Esophagus squamous epithelium (tissue), 4 donors: ENCODE measurements at regions not wholly inside any gene's neighbourhood (a gene's known extent, or its start where the extent isn't known, plus 50 kb on each side); places are given as distances from the start of the nearest gene placed in this dataset.

Source experiments
- POLR2A ChIP-seq, 4 donors: fragments of 450-650 bp; IDR thresholded peaks; one replicate each; pipeline ENCODE4 v1.6.1; 2017; ENCODE audit warnings: antibody characterized with exemption in 4 of 4, mild to moderate bottlenecking in 4 of 4, moderate library complexity in 3 of 4
- TF ChIP-seq, protein P1 (sequence below), 6 experiments: fragments of 450-650 bp in 4 of 6; fragments of 200-600 bp in 2 of 6; sonication (generic) in 2 of 6; IDR thresholded peaks; one replicate each; pipeline ENCODE4 v1.5.1; 2016 to 2019; ENCODE audit warnings: antibody characterized with exemption in 6 of 6, mild to moderate bottlenecking in 4 of 6, moderate library complexity in 4 of 6

DNA sequence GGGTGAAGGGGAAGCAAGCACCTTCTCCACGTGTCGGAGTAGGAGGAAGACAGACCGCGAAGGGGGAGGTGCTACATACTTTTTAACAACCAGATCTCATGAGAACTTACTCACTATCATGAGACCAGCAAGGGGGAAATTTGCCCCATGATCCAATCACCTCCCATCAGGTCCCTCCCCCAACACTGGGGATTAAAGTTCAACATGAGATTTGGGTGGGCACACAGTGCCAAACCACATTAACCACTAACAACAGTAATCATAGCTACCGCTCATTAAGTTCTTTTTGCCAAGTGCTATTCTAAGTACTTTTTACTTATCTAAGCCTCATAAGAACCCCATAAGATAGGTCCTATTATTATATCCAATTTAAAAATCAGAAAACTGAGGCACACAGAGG, 450.5 kb upstream of the DDI1 start:
- TF ChIP-seq, protein P1, sequence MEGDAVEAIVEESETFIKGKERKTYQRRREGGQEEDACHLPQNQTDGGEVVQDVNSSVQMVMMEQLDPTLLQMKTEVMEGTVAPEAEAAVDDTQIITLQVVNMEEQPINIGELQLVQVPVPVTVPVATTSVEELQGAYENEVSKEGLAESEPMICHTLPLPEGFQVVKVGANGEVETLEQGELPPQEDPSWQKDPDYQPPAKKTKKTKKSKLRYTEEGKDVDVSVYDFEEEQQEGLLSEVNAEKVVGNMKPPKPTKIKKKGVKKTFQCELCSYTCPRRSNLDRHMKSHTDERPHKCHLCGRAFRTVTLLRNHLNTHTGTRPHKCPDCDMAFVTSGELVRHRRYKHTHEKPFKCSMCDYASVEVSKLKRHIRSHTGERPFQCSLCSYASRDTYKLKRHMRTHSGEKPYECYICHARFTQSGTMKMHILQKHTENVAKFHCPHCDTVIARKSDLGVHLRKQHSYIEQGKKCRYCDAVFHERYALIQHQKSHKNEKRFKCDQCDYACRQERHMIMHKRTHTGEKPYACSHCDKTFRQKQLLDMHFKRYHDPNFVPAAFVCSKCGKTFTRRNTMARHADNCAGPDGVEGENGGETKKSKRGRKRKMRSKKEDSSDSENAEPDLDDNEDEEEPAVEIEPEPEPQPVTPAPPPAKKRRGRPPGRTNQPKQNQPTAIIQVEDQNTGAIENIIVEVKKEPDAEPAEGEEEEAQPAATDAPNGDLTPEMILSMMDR (IDR thresholded peaks at IDR 0.05): no peak
- no peak for TF ChIP-seq POLR2A (IDR thresholded peaks at IDR 0.05)
